ENCODE measurements at regions not wholly inside any gene's neighbourhood (a gene's known extent, or its start where the extent isn't known, plus 50 kb on each side); places are given as distances from the start of the nearest gene placed in this dataset.

GRCh38 chr5:107765805-107766063 lies 95.0 kb upstream of the EFNA5 start:
- H3K36me3 Mint-ChIP-seq (ENCODE audit: low read depth) = no peaks in the 10 kb centered on the region
- no peak for DNase-seq
- no peak overlapping the region for H3K27ac Mint-ChIP-seq
- H3K4me1 Mint-ChIP-seq = peaks cover 55% of the 10 kb centered on the region
- peaks cover 3% of the 10 kb centered on the region for H3K27me3 Mint-ChIP-seq (ENCODE audit: low read depth, poor library complexity)
- no peak for TF ChIP-seq CTCF (IDR thresholded peaks at IDR 0.05)
- no peak overlapping the region for H3K4me3 Mint-ChIP-seq
- H3K9me3 Mint-ChIP-seq = no peaks in the 10 kb centered on the region

- no peak for DNase-seq
- peaks cover 55% of the 10 kb centered on the region for H3K4me1 Mint-ChIP-seq
- H3K4me3 Mint-ChIP-seq = no peak overlapping the region
- no peaks in the 10 kb centered on the region for H3K9me3 Mint-ChIP-seq
- H3K36me3 Mint-ChIP-seq (ENCODE audit: low read depth) = no peaks in the 10 kb centered on the region
- TF ChIP-seq CTCF (IDR thresholded peaks at IDR 0.05) = no peak
- peaks cover 3% of the 10 kb centered on the region for H3K27me3 Mint-ChIP-seq (ENCODE audit: low read depth, poor library complexity)
- H3K27ac Mint-ChIP-seq = no peak overlapping the region
These were observed 94.5 kb upstream of the EFNA5 start for GRCh38 chr5:107764976-107765804.

GRCh38 chr5:107764282-107764681 lies 93.5 kb upstream of the EFNA5 start:
- no peak for DNase-seq
- Mint-ChIP-seq H3K4me1 (peaks cover 54% of the 10 kb centered on the region), H3K4me3 (no peak overlapping the region), H3K27ac (no peak overlapping the region), H3K27me3 (ENCODE audit: low read depth, poor library complexity) (peaks cover 3% of the 10 kb centered on the region), H3K36me3 (ENCODE audit: low read depth) (no peaks in the 10 kb centered on the region), H3K9me3 (no peaks in the 10 kb centered on the region)
- TF ChIP-seq CTCF (IDR thresholded peaks at IDR 0.05) = no peak

GRCh38 chr5:107753427-107753826 lies 82.7 kb upstream of the EFNA5 start:
- H3K27me3 Mint-ChIP-seq (ENCODE audit: low read depth, poor library complexity) = no peaks in the 10 kb centered on the region
- no peak for DNase-seq
- H3K4me1 Mint-ChIP-seq = peaks cover 7% of the 10 kb centered on the region
- no peak overlapping the region for H3K4me3 Mint-ChIP-seq
- H3K27ac Mint-ChIP-seq = no peak overlapping the region
- H3K36me3 Mint-ChIP-seq (ENCODE audit: low read depth) = peaks cover 6% of the 10 kb centered on the region
- TF ChIP-seq CTCF (IDR thresholded peaks at IDR 0.05) = no peak
- peaks cover 14% of the 10 kb centered on the region for H3K9me3 Mint-ChIP-seq

- no peak overlapping the region for H3K27ac Mint-ChIP-seq
- no peak for DNase-seq
These were observed 73.9 kb upstream of the EFNA5 start for GRCh38 chr5:107744418-107745330.

More at GRCh38 chr5:107744418-107745330, 73.9 kb upstream of the EFNA5 start:
- H3K4me1 Mint-ChIP-seq = peaks cover 20% of the 10 kb centered on the region
- no peak overlapping the region for H3K4me3 Mint-ChIP-seq
- H3K27me3 Mint-ChIP-seq (ENCODE audit: low read depth, poor library complexity) = peaks cover 3% of the 10 kb centered on the region
- H3K36me3 Mint-ChIP-seq (ENCODE audit: low read depth) = no peaks in the 10 kb centered on the region
- TF ChIP-seq CTCF (IDR thresholded peaks at IDR 0.05) = no peak
- peaks cover 10% of the 10 kb centered on the region for H3K9me3 Mint-ChIP-seq
